A673 (cell line): ENCODE measurements at regions not wholly inside any gene's neighbourhood (a gene's known extent, or its start where the extent isn't known, plus 50 kb on each side); places are given as distances from the start of the nearest gene placed in this dataset.

Experiments
- BruUV-seq: library from RNA; stranded (reverse); fragments of 400-500 nt; replicated peaks from 2 replicates; lab custom pipeline; 2021; lab: Mats Ljungman, UMichigan
- CTCF ChIA-PET: fragments of 300-600 bp; sonication (Branson Sonifier 250); formaldehyde crosslinking; loops from one replicate; lab custom pipeline; 2022; ENCODE audit warnings: antibody characterized with exemption; lab: Charles Lee
- POLR2A ChIA-PET: fragments of 300-600 bp; sonication (Branson Sonifier 250); formaldehyde crosslinking; loops from one replicate; lab custom pipeline; 2022; ENCODE audit warnings: antibody characterized with exemption; ENCODE audit not compliant: low non-redundant PET; lab: Charles Lee
- DNase-seq: peaks from one replicate; pipeline ENCODE4 v3.0.0-alpha.2; 2015; ENCODE audit warnings: low spot score
- H3K27ac ChIP-seq: fragments of 200-600 bp; sonication (generic); 2 replicates; pipeline ENCODE4 v1.5.1; 2016; ENCODE audit warnings: mixed run types, low read depth, mild to moderate bottlenecking, mixed read lengths, antibody characterized with exemption, low read length; ENCODE audit not compliant: poor library complexity, severe bottlenecking
- H3K27me3 ChIP-seq: fragments of 200-600 bp; sonication (generic); replicated peaks from 2 replicates; pipeline ENCODE4 v1.6.1; 2017; ENCODE audit warnings: mixed run types, low read depth, mild to moderate bottlenecking, mixed read lengths, antibody characterized with exemption, low read length; ENCODE audit not compliant: insufficient read depth, poor library complexity
- H3K36me3 ChIP-seq: fragments of 200-600 bp; sonication (generic); 2 replicates; pipeline ENCODE4 v1.6.1; 2016; ENCODE audit warnings: mixed run types, mild to moderate bottlenecking, mixed read lengths, antibody characterized with exemption, low read length; ENCODE audit not compliant: insufficient read depth, poor library complexity, severe bottlenecking
- H3K4me1 ChIP-seq: fragments of 200-600 bp; sonication (generic); 2 replicates; pipeline ENCODE4 v1.6.1; 2017; ENCODE audit warnings: mixed run types, mild to moderate bottlenecking, mixed read lengths, antibody characterized with exemption, low read length; ENCODE audit not compliant: insufficient read depth, poor library complexity, severe bottlenecking
- H3K4me3 ChIP-seq: fragments of 200-600 bp; sonication (generic); 2 replicates; pipeline ENCODE4 v1.5.1; 2016; ENCODE audit warnings: low read depth, mixed run types, mild to moderate bottlenecking, mixed read lengths, low read length; ENCODE audit not compliant: poor library complexity, severe bottlenecking
- H3K9me3 ChIP-seq: fragments of 200-600 bp; sonication (generic); 2 replicates; pipeline ENCODE4 v1.6.1; 2016; ENCODE audit warnings: mixed run types, low read depth, mild to moderate bottlenecking, mixed read lengths, antibody characterized with exemption, low read length; ENCODE audit not compliant: poor library complexity, severe bottlenecking
- EZH2 ChIP-seq: fragments of 200-600 bp; sonication (generic); IDR thresholded peaks from 2 replicates; pipeline ENCODE4 v1.6.1; 2017; ENCODE audit warnings: borderline replicate concordance, low read depth, mild to moderate bottlenecking, mixed read lengths, antibody characterized with exemption, low read length; ENCODE audit not compliant: poor library complexity, severe bottlenecking
- intact Hi-C: fragments of 100-400 bp; cut with micrococcal nuclease; formaldehyde crosslinking; loops from one replicate; pipeline ENCODE4 v1.10.0; 2022; ENCODE audit not compliant: unreplicated experiment
- TF ChIP-seq, protein P1 (sequence below): fragments of 300-800, 200-600 bp; sonication (generic); conservative IDR thresholded peaks from 2 replicates; pipeline ENCODE4 v1.5.1; 2017; ENCODE audit warnings: low read depth, mild to moderate bottlenecking, antibody characterized with exemption, low read length, moderate library complexity, mixed read lengths

DNA sequence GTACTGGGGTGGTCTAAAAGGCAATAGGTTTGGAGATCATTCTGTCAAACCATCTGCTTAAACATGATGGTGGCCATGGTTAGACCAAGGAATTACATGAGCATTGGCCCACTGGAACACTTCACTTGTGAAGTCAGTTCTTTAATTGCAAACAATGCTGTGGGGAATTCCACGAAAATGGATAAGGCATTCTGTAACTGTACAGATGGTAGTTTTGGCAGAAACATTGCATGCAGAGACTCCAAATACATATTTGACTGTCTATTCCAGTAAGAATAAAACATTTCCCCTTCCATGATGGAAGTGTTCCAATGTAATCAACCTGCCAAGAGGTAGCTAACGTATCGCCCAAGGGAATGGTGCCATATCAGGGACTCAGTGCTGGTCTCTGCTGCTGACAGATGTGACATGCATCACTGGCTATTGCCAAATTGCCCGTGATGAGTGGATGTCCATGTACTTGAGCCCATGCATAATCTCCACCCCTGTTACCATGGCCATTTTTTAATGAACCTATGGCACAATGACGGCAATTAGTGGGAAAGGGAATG lies 417.9 kb downstream of the CDH7 start:
- TF ChIP-seq, protein P1, sequence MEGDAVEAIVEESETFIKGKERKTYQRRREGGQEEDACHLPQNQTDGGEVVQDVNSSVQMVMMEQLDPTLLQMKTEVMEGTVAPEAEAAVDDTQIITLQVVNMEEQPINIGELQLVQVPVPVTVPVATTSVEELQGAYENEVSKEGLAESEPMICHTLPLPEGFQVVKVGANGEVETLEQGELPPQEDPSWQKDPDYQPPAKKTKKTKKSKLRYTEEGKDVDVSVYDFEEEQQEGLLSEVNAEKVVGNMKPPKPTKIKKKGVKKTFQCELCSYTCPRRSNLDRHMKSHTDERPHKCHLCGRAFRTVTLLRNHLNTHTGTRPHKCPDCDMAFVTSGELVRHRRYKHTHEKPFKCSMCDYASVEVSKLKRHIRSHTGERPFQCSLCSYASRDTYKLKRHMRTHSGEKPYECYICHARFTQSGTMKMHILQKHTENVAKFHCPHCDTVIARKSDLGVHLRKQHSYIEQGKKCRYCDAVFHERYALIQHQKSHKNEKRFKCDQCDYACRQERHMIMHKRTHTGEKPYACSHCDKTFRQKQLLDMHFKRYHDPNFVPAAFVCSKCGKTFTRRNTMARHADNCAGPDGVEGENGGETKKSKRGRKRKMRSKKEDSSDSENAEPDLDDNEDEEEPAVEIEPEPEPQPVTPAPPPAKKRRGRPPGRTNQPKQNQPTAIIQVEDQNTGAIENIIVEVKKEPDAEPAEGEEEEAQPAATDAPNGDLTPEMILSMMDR, result no peak
- no peak for TF ChIP-seq EZH2
- ChIA-PET POLR2A (interaction anchor here (0.6 kb wide), 1 partner anchor 1232 kb away, joined by 3 read pairs; no protein-coding TSS in a partner anchor), CTCF (no interaction called here)
- Histone ChIP-seq H3K4me3 (no peak overlapping the region), H3K27me3 (no peaks in the 10 kb centered on the region), H3K27ac (no peak overlapping the region), H3K9me3 (no peaks in the 10 kb centered on the region), H3K36me3 (no peaks in the 10 kb centered on the region), H3K4me1 (no peaks in the 10 kb centered on the region)
- no peak for DNase-seq
- BruUV-seq, result no TSS peak
- intact Hi-C loops, result no loop called here

DNA sequence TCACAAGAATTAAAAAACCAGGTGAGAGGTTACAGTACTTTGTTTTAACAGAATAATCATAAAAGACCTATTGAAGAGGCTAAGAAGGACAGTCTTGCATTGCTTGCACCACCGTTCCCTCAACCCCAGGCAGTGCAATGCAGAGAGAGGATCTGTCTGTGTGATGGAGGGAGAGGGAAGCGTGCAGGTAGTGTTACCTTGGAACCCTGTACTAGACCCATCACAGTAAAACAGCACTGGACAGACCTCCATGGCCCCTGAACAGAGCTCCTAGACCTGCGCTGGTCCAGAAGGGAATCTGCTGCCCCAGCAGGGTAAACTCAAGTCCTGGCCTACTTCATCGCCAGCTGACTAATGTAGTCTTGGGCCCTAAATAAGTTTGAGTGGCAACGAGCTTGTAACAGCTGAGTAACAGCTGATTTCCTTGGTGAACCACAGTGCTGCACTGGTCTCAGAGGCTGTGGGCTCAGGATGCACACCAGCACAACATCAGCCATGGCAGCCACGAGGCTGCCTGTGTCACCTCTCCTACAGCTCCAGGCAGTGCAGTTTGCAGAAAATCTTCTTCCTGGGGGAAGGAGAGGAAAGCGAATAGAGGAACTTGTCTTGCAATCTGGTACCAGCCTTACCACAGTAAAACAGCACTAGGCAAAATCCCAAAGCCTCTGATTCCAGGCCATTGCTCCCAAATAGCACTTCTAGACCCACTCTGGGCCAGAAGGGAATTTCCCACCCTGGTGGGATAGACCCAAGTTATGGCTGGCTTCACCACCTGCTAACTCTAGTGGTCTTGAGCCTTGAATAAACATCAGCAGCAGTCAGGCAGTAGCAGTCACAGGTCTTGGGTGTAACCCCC lies 417.2 kb downstream of the CDH7 start:
- ChIA-PET CTCF (no interaction called here), POLR2A (no interaction called here)
- Histone ChIP-seq H3K27ac (no peak overlapping the region), H3K4me3 (no peak overlapping the region), H3K36me3 (no peaks in the 10 kb centered on the region), H3K4me1 (no peaks in the 10 kb centered on the region), H3K9me3 (no peaks in the 10 kb centered on the region), H3K27me3 (no peaks in the 10 kb centered on the region)
- no peak for DNase-seq
- no TSS peak for BruUV-seq
- intact Hi-C loops, result no loop called here
- TF ChIP-seq, protein P1, result no peak
- TF ChIP-seq EZH2, result no peak

DNA sequence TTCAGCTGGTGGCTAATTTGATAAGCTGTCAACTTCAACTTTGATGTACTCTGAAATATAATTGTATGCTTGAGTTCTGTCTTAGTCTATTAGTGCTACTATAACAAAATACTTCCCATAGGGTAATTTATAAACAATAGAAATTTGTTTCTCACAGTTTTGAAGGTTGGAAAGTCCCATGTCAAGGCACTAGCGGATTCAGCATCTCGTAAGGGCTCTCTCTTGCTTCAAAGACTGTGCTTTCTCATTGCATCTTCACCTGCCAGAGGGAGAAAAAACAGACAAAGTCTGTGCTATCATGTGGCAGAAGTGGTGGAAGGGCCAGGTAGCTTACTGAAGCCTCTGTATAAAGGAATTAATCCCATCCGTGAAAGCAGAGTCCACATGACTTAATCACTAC lies 409.2 kb downstream of the CDH7 start:
- Histone ChIP-seq H3K9me3 (no peaks in the 10 kb centered on the region), H3K4me1 (no peaks in the 10 kb centered on the region), H3K36me3 (no peaks in the 10 kb centered on the region), H3K4me3 (no peak overlapping the region), H3K27me3 (no peaks in the 10 kb centered on the region), H3K27ac (no peak overlapping the region)
- ChIA-PET POLR2A (no interaction called here), CTCF (no interaction called here)
- no peak for DNase-seq
- TF ChIP-seq EZH2, result no peak
- TF ChIP-seq, protein P1, result no peak
- intact Hi-C loops, result no loop called here
- no TSS peak for BruUV-seq
